MG63 (cell line): ENCODE measurements at regions not wholly inside any gene's neighbourhood (a gene's known extent, or its start where the extent isn't known, plus 50 kb on each side); places are given as distances from the start of the nearest gene placed in this dataset.

ENCODE experiments used
- DNase-seq: peaks from one replicate; pipeline ENCODE4 v3.0.0-alpha.2; 2020
- H3K27me3 ChIP-seq: fragments of 250-450 bp; sonication (Bioruptor Pico); 2 replicates; pipeline ENCODE4 v1.5.1; 2020; ENCODE audit warnings: mild to moderate bottlenecking, moderate library complexity
- H3K36me3 ChIP-seq: fragments of 250-450 bp; sonication (Bioruptor Pico); 2 replicates; pipeline ENCODE4 v1.5.1; 2020; ENCODE audit warnings: mild to moderate bottlenecking, moderate library complexity
- H3K4me3 ChIP-seq: fragments of 250-450 bp; sonication (Bioruptor Pico); 2 replicates; pipeline ENCODE4 v1.5.1; 2020; ENCODE audit warnings: mild to moderate bottlenecking, moderate library complexity
- H3K9me3 ChIP-seq: fragments of 250-450 bp; sonication (Bioruptor Pico); 2 replicates; pipeline ENCODE4 v1.5.1; 2020; ENCODE audit warnings: mild to moderate bottlenecking, moderate library complexity

- Histone ChIP-seq H3K9me3 (no peaks in the 10 kb centered on the region; the same call in 1 of the 2 replicates), H3K27me3 (no peaks in the 10 kb centered on the region), H3K36me3 (no peaks in the 10 kb centered on the region), H3K4me3 (no peak overlapping the region)
- DNase-seq = no peak
These were observed 52.3 kb downstream of the HDGFL1 start for GRCh38 chr6:22621701-22622100.

- Histone ChIP-seq H3K4me3 (no peak overlapping the region), H3K27me3 (no peaks in the 10 kb centered on the region), H3K36me3 (no peaks in the 10 kb centered on the region), H3K9me3 (no peaks in the 10 kb centered on the region; the same call in 1 of the 2 replicates)
- no peak for DNase-seq
These were observed 53.0 kb downstream of the HDGFL1 start for GRCh38 chr6:22622351-22622750.

DNA sequence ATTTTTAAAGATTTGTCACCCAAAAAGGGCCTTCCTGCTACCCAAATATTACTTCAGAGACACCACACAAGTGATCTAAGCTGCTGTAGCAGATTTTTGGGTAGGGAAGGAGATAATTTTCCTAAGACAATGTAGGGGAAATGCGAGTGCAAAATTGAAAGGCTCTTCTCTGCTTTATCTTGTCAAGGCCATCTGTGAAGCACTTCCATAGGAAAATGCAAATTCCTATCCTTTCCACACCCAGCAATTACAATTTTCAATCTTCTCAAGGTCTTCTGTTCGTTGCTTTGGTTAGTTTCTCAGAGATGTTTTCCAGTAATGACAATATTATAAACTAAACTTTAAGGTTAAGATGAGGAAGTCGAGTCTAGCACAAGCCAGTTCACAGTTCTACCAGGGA, 53.4 kb downstream of the HDGFL1 start:
- DNase-seq = no peak
- no peaks in the 10 kb centered on the region for H3K36me3 ChIP-seq
- H3K9me3 ChIP-seq = no peaks in the 10 kb centered on the region; the same call in 1 of the 2 replicates
- H3K4me3 ChIP-seq = no peak overlapping the region
- no peaks in the 10 kb centered on the region for H3K27me3 ChIP-seq

DNA sequence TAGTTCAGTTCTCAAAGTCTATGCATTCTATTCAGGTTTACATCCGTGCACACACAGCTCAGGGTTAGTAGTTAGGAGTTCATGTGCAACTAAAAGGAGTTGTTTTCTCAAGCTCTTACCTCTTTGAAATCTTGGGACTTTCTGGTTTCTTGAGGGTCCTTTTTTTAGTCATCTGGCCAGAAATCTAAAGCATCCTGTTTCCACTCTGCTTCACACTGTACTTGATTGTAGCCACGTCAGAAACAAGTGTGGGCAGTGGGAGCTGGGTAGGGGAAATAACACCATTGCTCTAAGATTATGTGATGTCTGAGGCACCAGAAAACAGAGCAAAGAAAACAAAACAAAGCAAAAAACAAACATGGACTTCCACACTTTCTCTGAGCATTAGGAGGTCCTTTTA, 58.3 kb downstream of the HDGFL1 start:
- Histone ChIP-seq H3K9me3 (no peaks in the 10 kb centered on the region), H3K36me3 (no peaks in the 10 kb centered on the region), H3K4me3 (no peak overlapping the region), H3K27me3 (no peaks in the 10 kb centered on the region)
- no peak for DNase-seq

DNA sequence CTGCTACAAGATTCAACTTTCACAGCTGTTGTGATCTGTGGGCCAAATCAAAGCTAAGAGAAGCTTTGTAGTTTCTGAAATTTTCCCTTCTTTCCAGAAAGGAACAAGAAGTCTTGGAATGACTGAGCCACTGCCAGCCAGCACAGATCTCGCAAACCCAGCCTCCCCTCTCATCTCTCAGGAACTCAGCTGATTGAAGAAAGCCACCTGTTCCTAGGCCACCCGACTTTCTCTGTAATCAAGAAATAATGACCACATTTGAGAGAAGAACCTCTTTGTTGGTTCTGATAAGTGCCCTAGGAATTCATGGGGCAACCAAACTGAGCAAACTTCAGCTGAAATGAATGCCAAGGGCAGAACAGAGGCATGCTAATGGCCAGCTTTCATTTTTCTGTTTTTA, 61.7 kb downstream of the HDGFL1 start:
- DNase-seq = no peak
- Histone ChIP-seq H3K36me3 (no peaks in the 10 kb centered on the region), H3K9me3 (no peaks in the 10 kb centered on the region), H3K4me3 (no peak overlapping the region), H3K27me3 (no peaks in the 10 kb centered on the region)

- Histone ChIP-seq H3K9me3 (no peaks in the 10 kb centered on the region), H3K27me3 (no peaks in the 10 kb centered on the region), H3K36me3 (no peaks in the 10 kb centered on the region), H3K4me3 (no peak overlapping the region)
- no peak for DNase-seq
These were observed 63.3 kb downstream of the HDGFL1 start for GRCh38 chr6:22632581-22633145.

GRCh38 chr6:22636452-22636851, 67.1 kb downstream of the HDGFL1 start:
- no peak overlapping the region for H3K4me3 ChIP-seq
- DNase-seq = no peak
- no peaks in the 10 kb centered on the region for H3K9me3 ChIP-seq
- H3K27me3 ChIP-seq = no peaks in the 10 kb centered on the region
- no peaks in the 10 kb centered on the region for H3K36me3 ChIP-seq

DNA sequence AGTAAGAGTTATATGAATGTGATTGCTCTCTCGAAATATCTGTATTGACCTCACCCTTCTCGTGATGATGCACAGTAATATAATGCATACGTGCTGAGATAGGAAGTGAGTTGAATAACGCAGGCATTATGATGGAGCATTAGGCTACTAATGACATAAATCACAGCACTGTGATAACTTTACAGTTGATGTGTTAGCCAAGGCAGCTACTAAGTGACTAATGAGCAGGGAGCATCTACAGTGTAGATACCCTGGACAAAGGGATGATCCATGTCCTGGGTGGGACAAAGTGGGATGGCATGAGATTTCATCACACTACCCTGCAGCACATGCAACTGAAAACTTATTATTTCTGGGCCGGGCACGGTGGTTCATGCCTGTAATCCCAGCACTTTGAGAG, 68.4 kb downstream of the HDGFL1 start:
- Histone ChIP-seq H3K27me3 (no peaks in the 10 kb centered on the region), H3K4me3 (no peak overlapping the region), H3K9me3 (no peaks in the 10 kb centered on the region), H3K36me3 (no peaks in the 10 kb centered on the region)
- DNase-seq = no peak

GRCh38 chr6:22638320-22638719, 69.0 kb downstream of the HDGFL1 start:
- Histone ChIP-seq H3K27me3 (no peaks in the 10 kb centered on the region), H3K36me3 (no peaks in the 10 kb centered on the region), H3K9me3 (no peaks in the 10 kb centered on the region), H3K4me3 (no peak overlapping the region)
- DNase-seq = no peak

GRCh38 chr6:22642254-22642653, 72.9 kb downstream of the HDGFL1 start:
- no peak overlapping the region for H3K4me3 ChIP-seq
- H3K9me3 ChIP-seq = no peaks in the 10 kb centered on the region
- no peaks in the 10 kb centered on the region for H3K27me3 ChIP-seq
- H3K36me3 ChIP-seq = no peaks in the 10 kb centered on the region
- DNase-seq = no peak

DNA sequence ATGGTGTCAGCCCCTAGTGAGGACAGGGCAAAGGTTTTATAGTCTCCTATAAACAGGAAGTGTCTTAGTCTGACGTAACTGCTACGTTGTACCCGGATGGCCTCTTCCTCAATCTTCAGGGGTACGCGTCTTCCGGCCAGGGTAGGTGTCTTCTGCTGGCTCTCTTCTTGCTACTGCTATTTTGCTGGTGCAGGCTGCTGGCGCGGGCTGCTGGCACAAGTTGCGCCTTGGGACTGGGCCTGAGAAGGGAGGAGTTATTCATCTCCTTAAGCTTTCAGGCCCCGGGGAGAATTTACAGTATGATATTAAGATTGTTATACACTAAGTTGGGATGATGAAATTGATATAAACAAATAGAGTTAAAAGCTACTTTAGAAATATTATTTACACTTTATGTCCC, 74.4 kb downstream of the HDGFL1 start:
- no peaks in the 10 kb centered on the region for H3K27me3 ChIP-seq
- H3K4me3 ChIP-seq = no peak overlapping the region
- no peaks in the 10 kb centered on the region for H3K36me3 ChIP-seq
- no peaks in the 10 kb centered on the region for H3K9me3 ChIP-seq
- DNase-seq = no peak

GRCh38 chr6:22647719-22648118, 78.4 kb downstream of the HDGFL1 start:
- H3K9me3 ChIP-seq = no peaks in the 10 kb centered on the region
- H3K36me3 ChIP-seq = no peaks in the 10 kb centered on the region
- H3K27me3 ChIP-seq = no peaks in the 10 kb centered on the region
- H3K4me3 ChIP-seq = no peak overlapping the region
- no peak for DNase-seq

DNA sequence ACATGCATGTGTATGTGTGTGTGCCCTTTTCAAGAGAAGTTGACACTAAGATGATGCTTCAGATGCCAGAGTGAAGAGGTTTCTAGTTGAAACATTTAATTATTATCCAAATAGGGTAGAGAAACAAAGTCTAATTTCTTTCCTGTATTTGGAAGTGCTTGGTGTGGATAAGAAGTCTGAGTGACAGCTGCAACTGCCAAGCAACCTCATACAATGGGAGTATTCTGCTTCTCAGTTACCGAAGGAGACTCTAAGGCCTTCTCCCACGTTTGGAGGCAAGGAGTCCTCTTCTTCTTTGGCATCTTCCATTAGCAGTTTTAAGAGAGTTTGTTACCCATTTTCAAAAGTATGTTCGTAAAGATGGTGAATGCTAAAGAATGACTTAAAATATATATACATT, 82.4 kb downstream of the HDGFL1 start:
- Histone ChIP-seq H3K4me3 (no peak overlapping the region), H3K27me3 (no peaks in the 10 kb centered on the region), H3K36me3 (no peaks in the 10 kb centered on the region), H3K9me3 (no peaks in the 10 kb centered on the region)
- DNase-seq = no peak

DNA sequence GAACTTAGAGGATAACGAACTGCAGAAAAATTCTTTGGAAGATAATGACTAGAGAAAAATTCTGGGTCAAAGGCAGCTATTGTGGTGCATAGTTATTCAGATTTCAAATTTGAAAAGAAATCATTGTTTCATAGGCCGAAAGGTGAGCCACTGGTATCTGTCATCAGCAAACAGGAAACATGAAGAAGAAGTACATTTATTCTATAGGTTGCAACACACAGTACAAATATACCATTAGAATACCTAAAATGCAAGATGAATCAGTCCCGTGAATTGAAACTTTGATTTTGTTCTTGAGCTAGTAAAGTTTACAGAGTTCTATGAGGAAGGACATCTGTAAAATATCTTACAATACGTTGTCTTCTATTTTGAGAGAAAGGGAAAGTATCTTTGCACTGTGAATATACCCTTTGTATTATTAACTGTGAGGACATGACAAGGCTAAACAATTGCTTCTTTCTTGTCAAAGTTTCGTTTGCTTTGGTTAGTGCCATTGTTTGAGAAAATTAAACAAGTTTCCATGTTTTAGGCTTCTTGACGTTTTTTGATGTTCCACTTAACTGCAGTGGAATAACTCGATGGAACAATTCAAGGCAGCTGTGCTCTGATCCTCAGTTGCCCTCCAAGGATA, 84.7 kb downstream of the HDGFL1 start:
- H3K9me3 ChIP-seq = no peaks in the 10 kb centered on the region
- H3K4me3 ChIP-seq = no peak overlapping the region
- no peak for DNase-seq

DNA sequence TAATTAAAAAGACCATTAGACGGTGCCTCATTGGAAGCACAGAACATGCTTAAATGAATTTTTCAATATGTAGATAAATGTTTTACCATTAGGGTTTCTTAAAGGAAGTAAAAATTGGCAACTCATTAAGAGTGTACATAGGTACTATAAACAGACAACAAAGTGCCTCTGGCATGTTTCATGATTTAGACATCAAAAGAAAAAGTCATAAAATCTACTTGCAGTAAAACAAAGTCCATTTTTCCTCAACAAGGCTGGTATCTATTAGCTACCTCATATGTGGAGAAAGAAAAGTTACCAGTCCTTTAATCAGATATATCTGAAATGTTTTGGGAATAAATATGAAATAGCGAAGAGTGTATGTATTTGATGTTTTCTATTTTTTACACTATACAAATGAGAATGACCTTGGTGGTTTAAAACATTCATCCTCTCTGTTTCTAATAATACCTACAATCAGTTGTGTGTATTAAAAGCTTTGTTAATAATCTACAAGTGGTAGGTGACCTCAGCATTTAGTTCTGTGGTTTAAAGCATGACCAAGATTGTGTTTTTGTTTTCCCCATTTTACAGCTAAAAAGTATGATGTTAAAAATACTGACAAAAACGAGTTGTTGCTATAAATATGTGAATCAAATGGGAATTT, 87.5 kb downstream of the HDGFL1 start:
- Histone ChIP-seq H3K9me3 (no peaks in the 10 kb centered on the region), H3K36me3 (no peaks in the 10 kb centered on the region), H3K27me3 (no peaks in the 10 kb centered on the region), H3K4me3 (no peak overlapping the region)
- DNase-seq = no peak

More for the DNA sequence above, 84.7 kb downstream of the HDGFL1 start:
- H3K27me3 ChIP-seq = no peaks in the 10 kb centered on the region
- no peaks in the 10 kb centered on the region for H3K36me3 ChIP-seq

GRCh38 chr6:22657352-22657980, 88.1 kb downstream of the HDGFL1 start:
- H3K27me3 ChIP-seq = no peaks in the 10 kb centered on the region
- DNase-seq = no peak
- no peak overlapping the region for H3K4me3 ChIP-seq
- H3K9me3 ChIP-seq = no peaks in the 10 kb centered on the region
- no peaks in the 10 kb centered on the region for H3K36me3 ChIP-seq

GRCh38 chr6:22658183-22658582, 88.8 kb downstream of the HDGFL1 start:
- Histone ChIP-seq H3K27me3 (no peaks in the 10 kb centered on the region), H3K9me3 (no peaks in the 10 kb centered on the region), H3K4me3 (no peak overlapping the region), H3K36me3 (no peaks in the 10 kb centered on the region)
- DNase-seq = no peak

GRCh38 chr6:22658934-22659333, 89.6 kb downstream of the HDGFL1 start:
- H3K27me3 ChIP-seq = no peaks in the 10 kb centered on the region
- H3K36me3 ChIP-seq = no peaks in the 10 kb centered on the region
- no peaks in the 10 kb centered on the region for H3K9me3 ChIP-seq
- H3K4me3 ChIP-seq = no peak overlapping the region
- DNase-seq = no peak
